Mesendoderm (in vitro differentiated cells): ENCODE measurements at regions not wholly inside any gene's neighbourhood (a gene's known extent, or its start where the extent isn't known, plus 50 kb on each side); places are given as distances from the start of the nearest gene placed in this dataset.

Experiments
- DNase-seq: peaks from one replicate; pipeline ENCODE4 v3.0.0; 2013
- H2AK5ac ChIP-seq: 2 replicates; pipeline ENCODE4 v1.6.1; 2013; ENCODE audit warnings: low read length, inconsistent platforms
- H2BK120ac ChIP-seq: 2 replicates; pipeline ENCODE4 v1.6.1; 2013; ENCODE audit warnings: low read depth, mild to moderate bottlenecking, low read length, moderate library complexity, mixed read lengths
- H2BK15ac ChIP-seq: replicated peaks from 2 replicates; pipeline ENCODE4 v1.6.1; 2013; ENCODE audit warnings: low read depth, mild to moderate bottlenecking, moderate library complexity
- H2BK5ac ChIP-seq: 2 replicates; pipeline ENCODE4 v1.6.1; 2013; ENCODE audit warnings: low read length, inconsistent platforms
- H3K18ac ChIP-seq: 2 replicates; pipeline ENCODE4 v1.6.1; 2013; ENCODE audit warnings: mild to moderate bottlenecking, low read length, mixed read lengths
- H3K23ac ChIP-seq: one replicate; pipeline ENCODE4 v1.6.1; 2013; ENCODE audit warnings: low read length
- H3K27ac ChIP-seq: 2 replicates; pipeline ENCODE4 v1.5.1; 2013; ENCODE audit warnings: low read depth, mild to moderate bottlenecking, inconsistent platforms, low read length, moderate library complexity
- H3K27me3 ChIP-seq: 2 replicates; pipeline ENCODE4 v1.6.1; 2013; ENCODE audit warnings: low read length, control low read depth, mild to moderate bottlenecking, inconsistent platforms; ENCODE audit not compliant: insufficient read depth, poor library complexity
- H3K36me3 ChIP-seq: 2 replicates; pipeline ENCODE4 v1.6.1; 2013; ENCODE audit warnings: low read length, inconsistent platforms; ENCODE audit not compliant: control insufficient read depth, insufficient read depth
- H3K4ac ChIP-seq: one replicate; pipeline ENCODE4 v1.6.1; 2013; ENCODE audit warnings: low read depth, mild to moderate bottlenecking, low read length, moderate library complexity
- H3K4me1 ChIP-seq: 2 replicates; pipeline ENCODE4 v1.6.1; 2013; ENCODE audit warnings: low read depth, low read length, inconsistent platforms; ENCODE audit not compliant: control insufficient read depth
- H3K4me2 ChIP-seq: 2 replicates; pipeline ENCODE4 v1.6.1; 2013; ENCODE audit warnings: low read length
- H3K4me3 ChIP-seq: 2 replicates; pipeline ENCODE4 v1.5.1; 2013; ENCODE audit warnings: mild to moderate bottlenecking, low read length
- H3K56ac ChIP-seq: one replicate; pipeline ENCODE4 v1.6.1; 2013; ENCODE audit warnings: low read length
- H3K79me1 ChIP-seq: 2 replicates; pipeline ENCODE4 v1.6.1; 2013; ENCODE audit warnings: low read length, inconsistent platforms
- H3K79me2 ChIP-seq: 2 replicates; pipeline ENCODE4 v1.6.1; 2013; ENCODE audit warnings: mild to moderate bottlenecking, low read length; ENCODE audit not compliant: control insufficient read depth, insufficient read depth
- H3K9ac ChIP-seq: 2 replicates; pipeline ENCODE4 v1.6.1; 2013; ENCODE audit warnings: low read length, inconsistent platforms
- H4K5ac ChIP-seq: one replicate; pipeline ENCODE4 v1.6.1; 2013; ENCODE audit warnings: low read length
- H4K8ac ChIP-seq: one replicate; pipeline ENCODE4 v1.6.1; 2013; ENCODE audit warnings: low read depth, mild to moderate bottlenecking, control low read depth, low read length, moderate library complexity
- WGBS: extraction: QIAGEN DNeasy Blood & Tissue Kit; methylation state at CpG from one replicate; pipeline ENCODE4 v1.1.7; 2013; ENCODE audit warnings: low lambda C conversion rate, missing lambda C conversion rate; ENCODE audit not compliant: insufficient coverage; ENCODE audit errors: extremely low coverage; 5-methylcytosine and 5-hydroxymethylcytosine counted together

DNA sequence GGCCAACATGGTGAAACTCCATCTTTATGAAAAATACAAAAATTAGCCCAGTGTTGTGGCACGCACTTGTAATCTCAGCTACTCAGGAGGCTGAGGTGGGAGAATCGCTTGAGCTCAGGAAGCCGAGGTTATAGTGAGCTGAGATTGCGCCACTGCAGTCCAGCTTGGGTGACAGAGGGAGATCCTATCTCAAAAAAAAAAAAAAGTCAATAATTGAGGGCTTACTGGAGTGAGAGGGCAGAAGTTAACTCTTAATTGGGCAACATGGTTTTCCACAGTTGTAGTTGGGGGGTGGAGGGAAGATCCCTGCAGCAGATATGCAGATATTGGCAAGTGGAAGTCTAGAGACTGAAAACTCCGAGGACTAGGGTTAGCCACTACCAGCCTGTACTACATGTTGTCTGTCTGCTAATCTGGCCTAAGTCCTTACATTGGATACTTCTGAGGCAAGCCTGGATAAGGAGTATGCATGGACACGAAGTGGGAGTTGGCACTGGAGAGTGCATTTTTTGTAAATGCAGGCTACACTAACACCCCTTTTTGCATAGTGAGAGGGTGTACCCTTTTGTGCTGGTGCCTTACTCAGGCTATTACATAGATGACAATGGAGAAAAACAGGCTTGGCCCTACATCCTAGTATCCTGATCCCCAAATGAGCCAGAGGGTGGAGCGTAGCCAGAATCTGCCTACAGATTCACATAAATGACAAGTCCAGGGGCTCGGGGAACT, 89.0 kb upstream of the NIPBL start:
- no peak overlapping the region for H3K56ac ChIP-seq
- H3K79me1 ChIP-seq: no peaks in the 10 kb centered on the region
- H2BK15ac ChIP-seq: no peak overlapping the region
- H3K4me2 ChIP-seq: no peak overlapping the region
- no peak for DNase-seq
- no peak overlapping the region for H3K27ac ChIP-seq
- H3K4ac ChIP-seq: no peak overlapping the region
- H2BK120ac ChIP-seq: no peak overlapping the region
- H3K4me3 ChIP-seq: no peak overlapping the region
- WGBS: no CpG with 5 or more reads among the region's 8 CpGs
- H3K9ac ChIP-seq: no peak overlapping the region
- no peak overlapping the region for H4K8ac ChIP-seq
- no peak overlapping the region for H2BK5ac ChIP-seq
- H2AK5ac ChIP-seq: no peak overlapping the region
- no peak overlapping the region for H3K23ac ChIP-seq
- H3K79me2 ChIP-seq: no peaks in the 10 kb centered on the region
- no peaks in the 10 kb centered on the region for H3K4me1 ChIP-seq
- H3K36me3 ChIP-seq: no peaks in the 10 kb centered on the region
- H3K18ac ChIP-seq: no peak overlapping the region
- no peaks in the 10 kb centered on the region for H3K27me3 ChIP-seq
- no peak overlapping the region for H4K5ac ChIP-seq

DNA sequence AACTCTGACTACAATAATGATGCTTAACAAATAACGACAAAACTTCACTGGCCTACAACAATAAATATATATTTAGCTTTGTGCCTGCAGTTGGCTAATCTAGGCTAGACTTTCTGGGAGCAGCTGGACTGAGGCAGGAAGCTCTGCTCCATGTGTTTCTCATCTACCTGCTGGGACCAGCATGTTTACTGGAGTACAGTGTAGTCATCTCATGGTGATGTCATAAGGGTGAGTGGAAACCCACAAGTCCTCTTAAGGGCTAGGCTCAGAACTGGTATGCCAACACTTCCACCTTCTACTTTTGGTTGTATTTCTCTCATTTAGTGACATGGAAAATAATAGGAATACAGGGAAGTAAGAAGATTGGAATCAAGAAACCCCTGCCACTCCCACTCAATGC, 85.7 kb upstream of the NIPBL start:
- Histone ChIP-seq H3K23ac (no peak overlapping the region), H4K8ac (no peak overlapping the region), H3K36me3 (no peaks in the 10 kb centered on the region), H3K79me2 (no peaks in the 10 kb centered on the region), H3K4me2 (no peak overlapping the region), H3K4me1 (no peaks in the 10 kb centered on the region), H2AK5ac (no peak overlapping the region), H2BK15ac (no peak overlapping the region), H3K56ac (no peak overlapping the region), H3K4ac (no peak overlapping the region), H3K9ac (no peak overlapping the region), H3K18ac (no peak overlapping the region), H3K4me3 (no peak overlapping the region), H2BK120ac (no peak overlapping the region), H3K27ac (no peak overlapping the region), H2BK5ac (no peak overlapping the region), H3K27me3 (no peaks in the 10 kb centered on the region), H3K79me1 (no peaks in the 10 kb centered on the region), H4K5ac (no peak overlapping the region)
- no peak for DNase-seq
- no CpG with 5 or more reads among the region's 1 CpG for WGBS

DNA sequence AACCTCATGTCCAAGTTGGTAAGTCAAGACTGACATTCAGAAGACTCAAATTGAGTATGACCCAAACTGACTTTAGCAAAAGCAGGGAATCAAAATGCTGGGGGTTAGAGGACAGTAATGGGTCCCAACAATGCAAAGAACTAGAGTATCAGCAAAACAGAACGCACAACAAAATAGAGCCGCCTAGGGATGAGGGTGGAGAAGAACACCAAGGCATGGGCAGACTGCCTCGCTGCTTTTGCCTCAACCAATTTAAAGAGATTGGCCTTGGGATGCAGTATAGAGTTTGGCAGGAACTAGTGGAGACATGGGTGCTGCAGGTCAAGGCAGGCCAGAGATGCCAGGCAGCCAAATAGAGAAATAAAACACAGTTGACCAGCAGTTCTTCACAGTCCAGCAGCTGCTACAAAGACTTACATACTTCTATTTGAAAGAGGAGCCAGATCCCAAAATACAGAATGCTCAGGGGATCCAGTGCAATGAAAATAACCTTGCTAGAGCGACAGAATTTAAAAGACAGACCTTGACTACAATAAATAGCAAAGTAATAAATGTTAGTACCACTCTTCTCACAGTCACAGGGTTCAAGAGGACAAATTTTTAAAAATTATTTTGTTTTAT, 83.9 kb upstream of the NIPBL start:
- H3K27ac ChIP-seq: no peak overlapping the region
- H3K4me2 ChIP-seq: no peak overlapping the region
- H3K27me3 ChIP-seq: no peaks in the 10 kb centered on the region
- H3K4me1 ChIP-seq: no peaks in the 10 kb centered on the region
- no peaks in the 10 kb centered on the region for H3K79me2 ChIP-seq
- H2AK5ac ChIP-seq: no peak overlapping the region
- no peak overlapping the region for H3K56ac ChIP-seq
- no CpG with 5 or more reads among the region's 4 CpGs for WGBS
- H4K8ac ChIP-seq: no peak overlapping the region
- H3K36me3 ChIP-seq: no peaks in the 10 kb centered on the region
- no peak overlapping the region for H3K4ac ChIP-seq
- H3K9ac ChIP-seq: no peak overlapping the region
- no peak overlapping the region for H2BK120ac ChIP-seq
- no peak overlapping the region for H4K5ac ChIP-seq
- no peak overlapping the region for H3K4me3 ChIP-seq
- no peaks in the 10 kb centered on the region for H3K79me1 ChIP-seq
- no peak overlapping the region for H3K18ac ChIP-seq
- H2BK5ac ChIP-seq: no peak overlapping the region
- H2BK15ac ChIP-seq: no peak overlapping the region
- DNase-seq: no peak
- no peak overlapping the region for H3K23ac ChIP-seq

DNA sequence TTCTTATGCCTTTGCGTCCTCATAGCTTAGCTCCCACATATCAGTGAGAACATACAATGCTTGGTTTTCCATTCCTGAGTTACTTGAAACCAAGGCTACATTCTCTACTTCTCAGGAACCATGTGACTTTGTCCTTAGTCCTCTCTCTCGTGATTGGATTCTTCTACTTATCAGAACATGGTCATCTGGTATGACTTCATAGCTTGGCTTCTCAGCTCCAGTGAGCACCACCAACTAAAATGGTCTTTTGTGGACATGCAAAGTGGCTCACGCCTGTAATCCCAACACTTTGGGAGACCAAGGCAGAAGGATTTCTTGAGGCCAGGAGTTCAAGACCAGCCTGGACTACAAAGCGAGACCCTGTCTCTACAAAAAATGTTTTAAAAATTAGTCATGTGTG, 81.2 kb upstream of the NIPBL start:
- WGBS: no CpG with 5 or more reads among the region's 4 CpGs
- no peak overlapping the region for H3K4me3 ChIP-seq

DNA sequence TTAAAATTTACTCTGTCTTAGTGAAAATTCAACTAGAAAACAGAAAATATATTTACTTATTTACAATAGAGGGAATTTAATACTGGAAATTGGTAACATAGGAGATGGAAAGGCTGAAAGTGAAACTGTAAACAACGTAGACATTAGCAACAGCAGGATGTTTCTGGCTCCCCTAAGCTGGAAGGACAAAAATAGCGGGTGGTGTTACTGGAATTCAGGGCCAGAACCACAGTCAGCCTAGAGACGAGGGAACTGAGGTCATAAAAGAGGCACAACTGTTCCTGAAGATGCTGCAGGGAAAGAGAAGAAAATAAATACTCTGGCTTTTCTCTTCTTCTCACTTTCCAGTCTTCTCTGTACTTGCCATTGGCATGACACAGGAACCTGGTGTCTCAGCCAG, 80.4 kb upstream of the NIPBL start:
- Histone ChIP-seq H3K4me1 (no peaks in the 10 kb centered on the region), H3K56ac (no peak overlapping the region), H4K5ac (no peak overlapping the region), H3K4me3 (no peak overlapping the region), H3K79me1 (no peaks in the 10 kb centered on the region), H3K36me3 (no peaks in the 10 kb centered on the region), H3K4ac (no peak overlapping the region), H3K18ac (no peak overlapping the region), H3K4me2 (no peak overlapping the region), H2AK5ac (no peak overlapping the region), H2BK5ac (no peak overlapping the region), H3K23ac (no peak overlapping the region), H2BK120ac (no peak overlapping the region), H4K8ac (no peak overlapping the region), H3K27me3 (no peaks in the 10 kb centered on the region), H2BK15ac (no peak overlapping the region), H3K9ac (no peak overlapping the region), H3K79me2 (no peaks in the 10 kb centered on the region), H3K27ac (no peak overlapping the region)
- no CpG with 5 or more reads among the region's 3 CpGs for WGBS
- no peak for DNase-seq

More for the DNA sequence above, 81.2 kb upstream of the NIPBL start:
- DNase-seq: no peak
- H3K18ac ChIP-seq: no peak overlapping the region
- H3K36me3 ChIP-seq: no peaks in the 10 kb centered on the region
- H3K9ac ChIP-seq: no peak overlapping the region
- no peak overlapping the region for H3K4me2 ChIP-seq
- H2BK120ac ChIP-seq: no peak overlapping the region
- no peak overlapping the region for H4K8ac ChIP-seq
- no peaks in the 10 kb centered on the region for H3K27me3 ChIP-seq
- H3K4ac ChIP-seq: no peak overlapping the region
- H4K5ac ChIP-seq: no peak overlapping the region
- H2AK5ac ChIP-seq: no peak overlapping the region
- no peak overlapping the region for H3K23ac ChIP-seq
- H3K79me1 ChIP-seq: no peaks in the 10 kb centered on the region
- H3K56ac ChIP-seq: no peak overlapping the region
- no peak overlapping the region for H2BK5ac ChIP-seq
- H3K27ac ChIP-seq: no peak overlapping the region
- no peaks in the 10 kb centered on the region for H3K4me1 ChIP-seq
- no peak overlapping the region for H2BK15ac ChIP-seq
- H3K79me2 ChIP-seq: no peaks in the 10 kb centered on the region

- Histone ChIP-seq H3K18ac (no peak overlapping the region), H2AK5ac (no peak overlapping the region), H3K4me1 (no peaks in the 10 kb centered on the region), H3K79me2 (no peaks in the 10 kb centered on the region), H3K27ac (no peak overlapping the region), H4K8ac (no peak overlapping the region), H3K56ac (no peak overlapping the region), H2BK15ac (no peak overlapping the region), H3K79me1 (no peaks in the 10 kb centered on the region), H2BK5ac (no peak overlapping the region), H3K4ac (no peak overlapping the region), H3K4me2 (no peak overlapping the region), H3K9ac (no peak overlapping the region), H4K5ac (no peak overlapping the region), H3K23ac (no peak overlapping the region), H3K4me3 (no peak overlapping the region), H2BK120ac (no peak overlapping the region), H3K36me3 (no peaks in the 10 kb centered on the region), H3K27me3 (no peaks in the 10 kb centered on the region)
- DNase-seq: no peak
Observed at GRCh38 chr5:36801523-36801922, 75.0 kb upstream of the NIPBL start.
